Brain microvascular endothelial cell (primary cell): ENCODE measurements at regions not wholly inside any gene's neighbourhood (a gene's known extent, or its start where the extent isn't known, plus 50 kb on each side); places are given as distances from the start of the nearest gene placed in this dataset.

Experiments used
- DNase-seq: peaks from one replicate; pipeline ENCODE4 v3.0.0-alpha.2; 2020
- H3K27ac ChIP-seq: fragments of 250-450 bp; sonication (Bioruptor Pico); 2 replicates; pipeline ENCODE4 v1.5.1; 2020; ENCODE audit warnings: mild to moderate bottlenecking, moderate library complexity
- H3K27me3 ChIP-seq: fragments of 250-450 bp; sonication (Bioruptor Pico); replicated peaks from 2 replicates; pipeline ENCODE4 v1.5.1; 2020; ENCODE audit warnings: mild to moderate bottlenecking
- H3K36me3 ChIP-seq: fragments of 250-450 bp; sonication (Bioruptor Pico); replicated peaks from 2 replicates; pipeline ENCODE4 v1.5.1; 2020; ENCODE audit warnings: mild to moderate bottlenecking
- H3K4me3 ChIP-seq: 2 replicates; pipeline ENCODE4 v1.5.1; 2011; ENCODE audit warnings: low read depth, mild to moderate bottlenecking, control low read depth, low read length, moderate library complexity
- CTCF ChIP-seq: IDR thresholded peaks from 2 replicates; pipeline ENCODE4 v1.5.1; 2011; ENCODE audit warnings: low read depth, mild to moderate bottlenecking, moderate library complexity, low read length, control low read depth, inconsistent platforms; ENCODE audit errors: missing control alignments
- in situ Hi-C: cut with HindIII; loops from 2 replicates; pipeline ENCODE4 v1.10.0; 2017; ENCODE audit warnings: low sequenced_read_pairs, low pct_ligation_motif_present

DNA sequence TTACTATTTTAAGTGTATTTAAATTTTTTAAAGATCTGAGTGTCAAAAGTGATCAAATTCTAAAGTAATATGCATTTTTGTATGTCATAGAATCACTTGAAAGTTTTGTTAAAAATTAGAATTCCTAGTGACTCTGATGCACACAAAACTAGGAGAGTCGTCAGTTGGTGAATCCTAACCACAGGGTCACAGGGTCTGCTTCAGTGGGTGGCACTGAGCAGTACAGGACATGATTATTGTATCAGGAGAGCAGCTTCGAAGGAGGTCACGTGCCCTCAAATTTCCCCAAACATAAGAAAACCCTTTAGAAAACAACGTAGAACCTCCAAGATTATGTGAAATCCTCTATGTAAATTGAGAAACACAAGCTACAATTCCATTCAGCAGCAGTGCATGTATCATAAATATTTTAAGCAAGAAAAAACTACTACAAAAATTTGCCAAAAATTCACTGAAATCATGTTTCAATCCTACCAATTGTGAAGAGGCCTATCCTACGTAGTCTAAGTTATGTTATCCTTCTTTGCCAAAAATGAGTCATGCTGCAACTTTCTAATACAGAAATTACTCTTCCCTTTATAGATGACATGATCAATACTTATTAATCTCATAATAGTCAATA, 323.6 kb downstream of the AASDHPPT start:
- Histone ChIP-seq H3K27me3 (no peaks in the 10 kb centered on the region), H3K4me3 (no peak overlapping the region), H3K27ac (peak overlapping the region; percentile 62), H3K36me3 (no peaks in the 10 kb centered on the region)
- no peak for TF ChIP-seq CTCF
- in situ Hi-C loops, result no loop called here
- DNase-seq, result peak; percentile 41

DNA sequence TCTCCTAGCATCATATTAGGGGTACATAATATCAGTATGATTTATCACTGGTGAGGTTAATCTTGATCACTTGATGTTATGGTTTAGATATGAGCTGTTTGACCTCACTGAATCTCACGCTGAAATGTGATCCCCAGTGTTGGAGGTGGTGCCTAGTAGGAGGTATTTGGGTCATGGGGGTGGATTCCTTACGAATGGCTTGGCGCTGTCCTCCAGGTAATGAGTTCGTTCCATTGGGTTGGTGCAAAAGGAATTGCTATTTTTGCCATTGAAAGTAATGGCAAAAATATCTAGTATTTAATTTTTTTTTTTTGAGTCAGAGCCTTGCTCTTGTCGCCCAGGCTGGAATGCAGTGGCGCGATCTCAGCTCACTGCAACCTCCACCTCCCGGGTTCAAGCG, 326.3 kb downstream of the AASDHPPT start:
- in situ Hi-C loops, result no loop called here

DNA sequence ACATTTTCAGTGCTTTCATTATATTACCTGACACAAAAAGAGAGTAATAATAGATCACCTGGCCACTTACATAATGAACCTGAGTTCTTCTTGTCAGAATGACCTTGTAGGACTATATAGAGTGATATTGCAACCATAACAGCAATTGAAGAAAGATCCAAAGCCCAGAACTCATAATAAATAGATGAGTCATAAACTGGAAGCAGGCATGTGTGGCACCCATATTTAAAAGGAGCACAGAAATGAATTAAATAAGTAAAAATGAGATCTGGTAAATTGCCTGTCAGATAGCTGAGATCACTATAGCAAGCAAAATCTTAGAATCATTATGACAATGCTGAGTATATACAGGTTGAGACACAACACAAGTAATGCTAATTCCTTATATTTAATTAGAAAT, 331.8 kb downstream of the AASDHPPT start:
- H3K36me3 ChIP-seq, result no peaks in the 10 kb centered on the region
- TF ChIP-seq CTCF, result no peak
- no peak for DNase-seq
- in situ Hi-C loops, result no loop called here
- no peaks in the 10 kb centered on the region for H3K27me3 ChIP-seq
- no peak overlapping the region for H3K27ac ChIP-seq
- no peak overlapping the region for H3K4me3 ChIP-seq

More for the DNA sequence above, 326.3 kb downstream of the AASDHPPT start:
- Histone ChIP-seq H3K27ac (no peak overlapping the region), H3K27me3 (no peaks in the 10 kb centered on the region), H3K36me3 (no peaks in the 10 kb centered on the region), H3K4me3 (no peak overlapping the region)
- DNase-seq, result no peak
- no peak for TF ChIP-seq CTCF

- Histone ChIP-seq H3K27ac (no peak overlapping the region), H3K27me3 (no peaks in the 10 kb centered on the region), H3K36me3 (no peaks in the 10 kb centered on the region), H3K4me3 (no peak overlapping the region)
- no peak for DNase-seq
- no peak for TF ChIP-seq CTCF
- in situ Hi-C loops, result no loop called here
Measured at GRCh38 chr11:106409671-106410070, 332.2 kb downstream of the AASDHPPT start.

GRCh38 chr11:106410902-106411301, 333.4 kb downstream of the AASDHPPT start:
- DNase-seq, result no peak
- in situ Hi-C loops, result no loop called here
- Histone ChIP-seq H3K36me3 (no peaks in the 10 kb centered on the region), H3K27me3 (no peaks in the 10 kb centered on the region), H3K4me3 (no peak overlapping the region), H3K27ac (no peak overlapping the region)
- TF ChIP-seq CTCF, result no peak

- Histone ChIP-seq H3K27ac (no peak overlapping the region), H3K36me3 (no peaks in the 10 kb centered on the region), H3K27me3 (no peaks in the 10 kb centered on the region), H3K4me3 (no peak overlapping the region)
- TF ChIP-seq CTCF, result no peak
- in situ Hi-C loops, result no loop called here
- no peak for DNase-seq
Measured at GRCh38 chr11:106413222-106413621, 335.8 kb downstream of the AASDHPPT start.
